ACC112 (cell line): ENCODE measurements at regions not wholly inside any gene's neighbourhood (a gene's known extent, or its start where the extent isn't known, plus 50 kb on each side); places are given as distances from the start of the nearest gene placed in this dataset.

Experiments used
- H2AFZ ChIP-seq: fragments of 200-600 bp; sonication (generic); one replicate; pipeline ENCODE4 v1.6.0; 2017; ENCODE audit warnings: antibody characterized with exemption, low read length; ENCODE audit not compliant: unreplicated experiment
- H3K27ac ChIP-seq: fragments of 200-600 bp; sonication (generic); 2 replicates; pipeline ENCODE4 v1.5.1; 2014; ENCODE audit warnings: low read depth, mild to moderate bottlenecking, antibody characterized with exemption, low read length, moderate library complexity
- H3K27me3 ChIP-seq: fragments of 200-600 bp; sonication (generic); 2 replicates; pipeline ENCODE4 v1.6.1; 2014; ENCODE audit warnings: mild to moderate bottlenecking, antibody characterized with exemption, low read length, moderate library complexity, mixed read lengths; ENCODE audit not compliant: insufficient read depth
- H3K36me3 ChIP-seq: fragments of 200-600 bp; sonication (generic); 2 replicates; pipeline ENCODE4 v1.6.1; 2016; ENCODE audit warnings: mild to moderate bottlenecking, antibody characterized with exemption, low read length, moderate library complexity, mixed read lengths; ENCODE audit not compliant: insufficient read depth
- H3K4me1 ChIP-seq: fragments of 200-600 bp; sonication (generic); one replicate; pipeline ENCODE4 v1.6.1; 2016; ENCODE audit warnings: low read length, mixed read lengths; ENCODE audit not compliant: insufficient read depth, unreplicated experiment, control insufficient read depth
- H3K4me3 ChIP-seq: fragments of 200-600 bp; sonication (generic); 2 replicates; pipeline ENCODE4 v1.5.1; 2014; ENCODE audit warnings: mild to moderate bottlenecking, low read depth, low read length
- H3K79me2 ChIP-seq: fragments of 200-600 bp; sonication (generic); one replicate; pipeline ENCODE4 v1.6.0; 2016; ENCODE audit warnings: low read length; ENCODE audit not compliant: control insufficient read depth, unreplicated experiment, insufficient read depth

DNA sequence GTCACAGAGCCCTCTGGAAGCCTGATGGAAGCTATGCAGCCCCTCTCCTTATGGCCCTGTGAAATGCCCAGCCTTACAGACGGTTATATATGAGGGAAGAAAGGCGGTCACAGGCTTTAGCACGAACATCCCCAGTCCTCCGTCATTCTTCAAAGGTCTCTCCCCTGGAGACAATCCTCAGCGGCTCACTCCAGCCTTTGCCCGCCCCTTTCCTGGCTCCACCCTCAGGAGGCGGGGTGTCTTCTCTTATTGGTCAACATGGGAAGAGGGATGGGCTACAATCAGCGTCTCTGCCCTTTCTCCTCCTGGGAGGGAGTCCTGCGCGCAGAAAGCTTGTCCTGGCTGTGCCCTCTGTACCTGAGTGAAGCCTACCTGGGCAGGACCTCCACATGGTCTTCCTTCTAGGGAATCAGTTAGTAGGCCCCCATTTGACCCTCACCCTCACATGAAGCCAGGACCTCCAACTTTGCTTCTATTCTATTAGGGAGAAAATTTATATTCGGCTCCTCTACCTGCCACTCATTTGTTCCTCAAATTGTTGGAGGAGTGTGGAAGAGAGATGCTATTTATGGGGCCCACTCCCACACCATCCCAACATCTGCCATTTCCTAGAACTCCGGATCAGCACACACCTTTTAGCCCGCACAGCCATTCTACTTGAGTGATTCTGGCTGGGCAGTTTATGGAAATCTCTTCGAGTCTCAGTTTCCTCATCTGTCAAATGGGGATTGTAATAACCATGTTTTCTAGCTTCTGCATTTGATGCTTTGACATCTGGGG is 112.9 kb upstream of the SLC6A11 start:
- Histone ChIP-seq H3K4me3 (no peak overlapping the region), H3K79me2 (no peaks in the 10 kb centered on the region), H3K27ac (no peak overlapping the region), H3K4me1 (no peaks in the 10 kb centered on the region), H3K36me3 (no peaks in the 10 kb centered on the region), H2AFZ (no peak overlapping the region), H3K27me3 (peaks cover 93% of the 10 kb centered on the region)

DNA sequence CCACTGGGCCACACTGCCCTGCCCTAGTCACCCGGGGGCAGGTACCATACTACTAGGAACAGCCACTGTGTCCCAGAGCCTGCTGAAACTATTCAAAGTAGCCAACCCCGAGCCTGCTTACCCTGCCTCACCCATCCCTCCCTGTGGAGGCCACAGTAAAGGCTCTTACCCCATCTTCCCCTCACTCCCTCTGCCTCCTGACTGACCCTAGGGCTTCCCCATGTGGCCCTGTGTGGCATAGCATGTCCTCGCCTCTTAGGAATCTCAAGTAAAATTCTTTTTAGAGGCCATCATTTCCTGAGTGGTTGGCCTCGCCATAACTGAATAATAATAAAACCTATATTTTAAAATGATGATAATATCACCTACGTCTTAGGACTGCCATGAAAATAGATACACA is 112.2 kb upstream of the SLC6A11 start:
- no peak overlapping the region for H2AFZ ChIP-seq
- H3K27me3 ChIP-seq, result peaks cover 93% of the 10 kb centered on the region
- H3K36me3 ChIP-seq, result no peaks in the 10 kb centered on the region
- H3K4me1 ChIP-seq, result no peaks in the 10 kb centered on the region
- H3K27ac ChIP-seq, result no peak overlapping the region
- H3K79me2 ChIP-seq, result no peaks in the 10 kb centered on the region
- H3K4me3 ChIP-seq, result no peak overlapping the region

DNA sequence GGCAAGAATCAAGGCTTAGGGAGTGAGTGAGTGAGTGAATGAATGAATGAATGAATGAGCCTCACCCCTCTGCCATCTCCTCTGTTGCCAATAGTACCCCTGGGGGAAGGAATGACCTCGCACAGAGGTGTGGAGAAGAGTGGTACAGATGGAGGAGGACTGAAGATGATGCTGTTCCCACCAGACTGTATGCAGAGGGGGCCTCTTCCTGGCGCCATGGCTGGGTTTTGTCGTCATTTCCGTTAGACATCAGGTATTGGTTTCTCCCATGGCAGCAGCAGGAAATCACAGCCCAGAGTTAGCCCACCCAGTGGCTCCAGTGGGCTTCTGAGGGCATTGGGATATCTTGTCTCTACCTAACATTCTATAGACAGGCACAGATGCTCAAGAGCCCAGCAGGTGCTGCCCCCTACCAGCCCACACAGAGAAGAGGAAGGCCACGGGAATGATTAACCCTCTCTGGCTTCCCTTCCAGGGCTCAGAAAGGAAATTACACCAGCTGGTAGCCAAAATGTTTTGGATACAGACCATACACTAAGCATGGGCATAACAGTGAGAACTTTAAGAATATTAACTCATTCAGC is 109.8 kb upstream of the SLC6A11 start:
- Histone ChIP-seq H3K27me3 (peaks cover 94% of the 10 kb centered on the region), H2AFZ (no peak overlapping the region)

DNA sequence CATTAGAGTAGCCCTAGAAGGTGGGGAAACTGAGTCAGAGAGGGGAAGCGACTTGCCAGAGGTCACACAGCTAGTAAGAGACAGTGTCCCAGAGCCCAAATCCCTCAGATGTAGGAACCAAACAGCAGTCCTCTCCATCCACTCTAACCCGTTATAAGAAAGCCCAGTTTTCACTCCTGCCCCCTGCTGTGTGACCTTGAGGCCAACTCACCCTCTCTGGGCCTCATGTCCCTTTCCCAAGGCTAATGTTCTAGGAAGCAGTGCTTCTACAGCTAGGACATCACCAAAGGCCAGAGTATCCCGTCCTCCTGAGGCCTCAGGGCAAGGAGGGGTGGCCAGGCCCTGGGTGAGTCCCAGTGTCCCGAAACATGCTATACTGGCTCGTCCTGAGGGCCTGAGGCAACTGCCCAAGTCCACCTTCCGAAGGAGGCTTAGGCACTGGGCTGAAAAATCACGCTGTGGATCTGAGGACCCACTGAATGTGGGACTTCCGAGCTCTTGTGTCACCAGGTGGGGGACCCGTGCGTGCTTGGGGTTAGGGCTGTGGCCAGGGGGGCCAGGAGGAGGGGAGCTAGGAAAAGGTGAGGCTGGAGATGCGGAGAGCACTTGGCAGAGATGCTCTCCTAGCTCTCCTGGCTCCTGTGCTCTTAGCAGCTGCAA is 109.2 kb upstream of the SLC6A11 start:
- H3K4me3 ChIP-seq, result no peak overlapping the region
- no peaks in the 10 kb centered on the region for H3K79me2 ChIP-seq
- no peak overlapping the region for H3K27ac ChIP-seq
- no peaks in the 10 kb centered on the region for H3K4me1 ChIP-seq
- peaks cover 94% of the 10 kb centered on the region for H3K27me3 ChIP-seq
- no peaks in the 10 kb centered on the region for H3K36me3 ChIP-seq
- H2AFZ ChIP-seq, result no peak overlapping the region

More for the DNA sequence above, 109.8 kb upstream of the SLC6A11 start:
- H3K27ac ChIP-seq, result no peak overlapping the region
- no peaks in the 10 kb centered on the region for H3K79me2 ChIP-seq
- no peaks in the 10 kb centered on the region for H3K36me3 ChIP-seq
- no peak overlapping the region for H3K4me3 ChIP-seq
- H3K4me1 ChIP-seq, result no peaks in the 10 kb centered on the region

DNA sequence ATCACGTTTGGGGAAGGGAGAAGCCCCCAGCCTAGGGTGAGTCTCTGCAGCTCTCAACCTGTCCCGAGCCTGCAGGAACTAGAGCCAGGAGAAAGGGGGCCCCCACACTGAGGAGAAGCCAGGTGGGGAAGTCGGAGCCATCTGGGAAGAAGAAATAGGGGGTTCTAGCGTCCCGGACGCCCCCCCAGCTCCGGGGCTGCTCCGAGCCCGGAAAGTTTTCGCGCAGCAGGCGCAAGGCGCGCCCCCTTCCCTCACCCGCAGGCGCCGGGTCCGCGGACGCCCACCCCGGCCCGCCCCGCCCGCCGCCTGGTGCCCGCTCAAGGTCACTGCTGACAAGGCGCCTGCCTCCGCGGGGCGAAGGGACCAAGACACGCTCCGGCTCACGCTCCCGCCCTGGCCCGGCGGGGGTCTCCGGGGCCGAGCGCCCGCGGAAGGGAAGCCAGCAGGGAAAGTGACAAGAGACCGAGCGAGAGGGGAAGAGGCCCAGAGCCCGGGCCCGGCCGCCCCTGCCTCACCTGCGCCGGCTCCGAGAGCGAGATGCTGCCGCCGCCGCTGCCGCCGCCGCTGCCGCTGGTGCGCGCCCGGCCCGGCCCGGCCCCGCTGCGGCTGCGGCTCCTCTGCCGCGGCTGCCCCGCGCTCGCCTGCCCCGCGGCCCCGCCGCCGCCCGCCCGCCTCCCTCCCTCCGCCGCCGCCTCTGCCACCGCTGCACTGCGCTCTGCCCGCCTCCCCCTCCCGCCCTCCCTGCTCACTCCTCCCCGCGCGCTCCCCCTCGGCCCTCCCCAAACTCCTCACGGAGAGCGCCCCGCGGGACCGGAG is 108.4 kb upstream of the SLC6A11 start:
- Histone ChIP-seq H3K79me2 (no peaks in the 10 kb centered on the region), H3K36me3 (no peaks in the 10 kb centered on the region), H2AFZ (no peak overlapping the region), H3K4me3 (peak overlapping the region; percentile 16; the same call in 1 of the 2 replicates), H3K27ac (no peak overlapping the region), H3K27me3 (peaks cover 94% of the 10 kb centered on the region), H3K4me1 (no peaks in the 10 kb centered on the region)

DNA sequence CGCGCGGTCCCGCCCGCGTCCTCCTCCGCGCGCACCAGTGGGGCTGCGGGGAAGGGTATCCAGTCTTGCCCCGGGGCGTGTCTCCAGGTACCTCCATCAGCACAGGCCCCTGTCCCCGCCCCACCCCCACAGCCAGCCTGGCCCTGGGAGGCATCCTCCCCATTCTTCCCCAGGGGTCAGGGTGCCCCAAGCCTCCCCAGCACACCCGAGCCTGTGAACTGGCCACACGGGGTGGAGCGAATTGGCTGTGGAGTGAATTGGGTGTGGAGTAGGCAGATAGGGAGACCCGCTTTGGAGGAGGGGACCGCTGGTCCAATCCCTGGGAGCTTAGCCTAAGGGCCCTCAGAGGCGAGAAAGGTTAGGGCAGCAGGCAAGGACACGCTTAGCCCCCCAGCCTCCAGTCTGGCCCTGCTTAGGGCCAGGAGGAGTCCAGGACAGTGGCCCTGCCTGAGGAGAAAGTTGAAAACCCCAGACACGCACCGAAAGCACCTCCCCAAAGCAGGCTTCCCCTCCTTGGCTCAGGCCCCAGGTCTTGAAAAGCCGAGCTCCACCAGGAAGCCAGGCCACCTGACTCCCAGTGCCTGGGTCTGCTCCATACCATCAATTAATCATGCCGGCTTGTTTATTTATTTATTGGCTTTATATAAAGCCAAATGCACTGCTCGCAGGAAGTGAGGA is 107.7 kb upstream of the SLC6A11 start:
- Histone ChIP-seq H3K36me3 (no peaks in the 10 kb centered on the region), H3K27ac (no peak overlapping the region), H3K27me3 (peaks cover 94% of the 10 kb centered on the region), H3K4me1 (no peaks in the 10 kb centered on the region), H3K79me2 (no peaks in the 10 kb centered on the region), H2AFZ (no peak overlapping the region), H3K4me3 (no peak overlapping the region)

DNA sequence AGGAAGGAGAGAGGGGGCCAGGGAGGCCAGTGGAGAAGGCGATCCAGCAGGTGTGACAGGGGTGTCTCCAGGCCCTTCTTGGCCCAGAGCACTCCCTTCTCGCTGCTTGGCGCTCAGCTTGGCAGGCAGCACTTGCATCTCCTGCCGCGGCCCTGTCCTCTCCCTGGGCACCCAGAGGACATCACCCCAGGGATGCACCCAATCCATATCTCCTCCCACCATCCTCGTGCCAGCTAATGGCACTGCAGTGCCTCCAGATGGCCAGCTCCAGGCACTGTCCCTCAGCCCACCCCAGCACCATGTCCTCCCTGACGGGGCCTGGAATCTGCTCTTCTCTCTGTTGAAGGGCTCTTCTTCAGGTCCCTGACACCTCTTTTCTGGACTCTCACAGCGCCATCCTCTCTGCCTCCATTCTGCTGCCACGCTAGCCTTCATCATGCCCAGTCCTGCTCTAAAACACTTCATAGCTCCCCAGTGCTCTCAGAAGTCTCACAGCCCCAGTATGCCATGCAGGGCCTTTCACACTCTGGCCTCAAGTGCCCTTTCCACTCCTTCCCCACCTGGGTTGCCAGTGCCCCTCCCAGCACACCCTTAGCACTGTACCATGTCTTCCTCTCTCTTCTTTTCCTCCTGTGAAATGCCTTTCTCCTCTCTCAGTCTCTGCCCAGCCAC is 106.8 kb upstream of the SLC6A11 start:
- Histone ChIP-seq H3K27ac (no peak overlapping the region), H3K4me3 (no peak overlapping the region), H3K4me1 (no peaks in the 10 kb centered on the region), H2AFZ (no peak overlapping the region), H3K79me2 (no peaks in the 10 kb centered on the region), H3K36me3 (no peaks in the 10 kb centered on the region), H3K27me3 (peaks cover 96% of the 10 kb centered on the region)

DNA sequence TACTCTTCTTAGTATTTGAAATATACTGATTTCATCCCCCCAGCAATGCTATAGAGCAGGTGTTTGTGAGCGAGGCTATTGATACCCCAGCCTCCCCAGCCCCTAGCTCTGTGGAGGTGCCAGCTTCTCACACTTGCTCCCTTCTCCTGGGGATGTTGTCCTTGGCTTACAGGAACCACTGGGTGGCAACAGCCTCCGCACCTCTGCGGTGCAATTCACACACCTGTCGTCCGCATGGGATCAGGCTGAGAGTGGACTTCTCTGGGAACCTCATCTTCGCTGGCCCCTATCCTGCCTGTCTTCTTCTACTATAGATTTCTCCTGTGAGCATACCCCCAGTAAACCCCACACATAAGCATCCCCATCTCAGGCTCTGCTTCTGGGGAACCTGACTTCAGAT is 103.9 kb upstream of the SLC6A11 start:
- Histone ChIP-seq H3K4me1 (no peaks in the 10 kb centered on the region), H3K27me3 (peaks cover 94% of the 10 kb centered on the region), H3K4me3 (no peak overlapping the region), H3K27ac (no peak overlapping the region), H2AFZ (no peak overlapping the region), H3K36me3 (no peaks in the 10 kb centered on the region), H3K79me2 (no peaks in the 10 kb centered on the region)

DNA sequence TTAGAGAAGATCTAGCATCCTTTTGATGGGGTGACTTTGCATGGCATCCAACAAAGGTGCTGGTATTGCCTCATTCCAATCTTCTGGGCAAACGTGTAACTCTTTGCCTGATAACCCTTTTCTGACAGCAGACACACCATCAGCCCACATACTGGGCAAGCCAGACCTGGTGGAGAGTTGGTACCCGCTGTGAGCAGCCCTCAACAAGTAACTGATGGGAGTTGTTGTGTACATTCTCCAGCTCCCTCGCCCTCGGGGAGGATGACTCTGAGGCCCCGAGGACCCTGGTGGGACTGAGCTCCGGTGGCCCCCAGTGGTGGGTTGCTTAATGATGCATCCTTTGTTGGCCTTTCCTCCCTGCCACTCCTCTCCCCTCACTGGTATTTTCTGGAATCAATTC is 102.4 kb upstream of the SLC6A11 start:
- Histone ChIP-seq H3K27ac (no peak overlapping the region), H3K79me2 (no peaks in the 10 kb centered on the region), H3K4me1 (no peaks in the 10 kb centered on the region), H2AFZ (no peak overlapping the region), H3K4me3 (no peak overlapping the region), H3K36me3 (no peaks in the 10 kb centered on the region), H3K27me3 (peaks cover 87% of the 10 kb centered on the region)

DNA sequence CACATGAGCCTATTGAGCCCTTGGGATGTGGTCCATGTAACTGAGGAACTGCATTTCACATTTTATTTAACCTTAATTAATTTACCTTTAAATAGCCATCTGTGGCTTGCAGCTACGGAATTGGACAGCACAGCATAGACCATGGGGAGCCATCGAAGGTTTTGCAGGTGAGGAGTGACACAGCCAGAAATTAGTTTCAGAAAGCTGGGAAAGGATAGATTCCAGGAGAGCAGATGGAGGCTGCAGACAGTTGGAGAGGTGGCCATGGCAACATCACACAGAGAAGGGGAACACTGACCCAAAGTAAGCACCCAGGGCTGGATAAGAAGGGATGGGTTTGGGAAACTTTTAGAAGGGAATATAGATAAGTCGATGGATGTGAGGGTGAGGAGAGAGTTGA is 100.1 kb upstream of the SLC6A11 start:
- Histone ChIP-seq H2AFZ (no peak overlapping the region), H3K4me3 (no peak overlapping the region), H3K27ac (no peak overlapping the region), H3K36me3 (no peaks in the 10 kb centered on the region), H3K27me3 (peaks cover 83% of the 10 kb centered on the region), H3K4me1 (no peaks in the 10 kb centered on the region), H3K79me2 (no peaks in the 10 kb centered on the region)
